Body of pancreas (tissue), 4 donors: ENCODE measurements at regions not wholly inside any gene's neighbourhood (a gene's known extent, or its start where the extent isn't known, plus 50 kb on each side); places are given as distances from the start of the nearest gene placed in this dataset.

ENCODE experiments used
- ATAC-seq: fragments of 150-250 bp; one replicate; pipeline ENCODE4 v1.9.1; 2016
- DNase-seq, 4 donors: peaks; one replicate each; pipeline ENCODE4 v3.0.0-alpha.2; 2019
- H3K27ac ChIP-seq, 4 donors: fragments of 200-600 bp; sonication (generic); 1 replicate in 3 of 4; 2 replicates in 1 of 4; pipeline versions ENCODE4 v1.5.1 to v1.6.1; 2016 to 2019; ENCODE audit warnings: mild to moderate bottlenecking in 1 of 4, mixed read lengths in 1 of 4, moderate library complexity in 1 of 4
- H3K27me3 ChIP-seq, 2 donors: fragments of 200-600 bp; sonication (generic); one replicate each; pipeline ENCODE4 v1.6.0; 2016; ENCODE audit warnings: mild to moderate bottlenecking in 1 of 2
- H3K36me3 ChIP-seq, 2 donors: fragments of 200-600 bp; sonication (generic); replicated peaks in 1 of 2; 2 replicates each; pipeline ENCODE4 v1.5.1; 2016; ENCODE audit warnings: low read depth in 2 of 2; ENCODE audit not compliant: insufficient read depth in 1 of 2
- H3K4me1 ChIP-seq: fragments of 200-600 bp; sonication (generic); one replicate; pipeline ENCODE4 v1.6.0; 2016
- H3K4me3 ChIP-seq, 2 donors: fragments of 200-600 bp; sonication (generic); 1 replicate in 1 of 2; 2 replicates in 1 of 2; pipeline ENCODE4 v1.5.1; 2016 to 2019
- H3K9me3 ChIP-seq, 3 donors: fragments of 200-600 bp; sonication (generic); 1 replicate in 2 of 3; 2 replicates in 1 of 3; pipeline ENCODE4 v1.5.1; 2016
- CTCF ChIP-seq, 7 experiments: fragments of 450-650 bp in 4 of 7; fragments of 200-600 bp in 3 of 7; sonication (generic) in 3 of 7; IDR thresholded peaks; one replicate each; pipeline ENCODE4 v1.5.1; 2016 to 2019; ENCODE audit warnings: antibody characterized with exemption in 7 of 7
- POLR2A ChIP-seq, 3 donors: fragments of 450-650 bp; IDR thresholded peaks; one replicate each; pipeline ENCODE4 v1.6.1; 2016; ENCODE audit warnings: antibody characterized with exemption in 3 of 3, mild to moderate bottlenecking in 2 of 3
- WGBS, 2 donors: methylation state at CpG; one replicate each; pipeline ENCODE4 v1.1.5; 2017; 5-methylcytosine and 5-hydroxymethylcytosine counted together
- intact Hi-C: fragments of 100-400 bp; cut with DNase I; formaldehyde crosslinking; loops from one replicate; pipeline ENCODE4 v1.15.1; 2023

DNA sequence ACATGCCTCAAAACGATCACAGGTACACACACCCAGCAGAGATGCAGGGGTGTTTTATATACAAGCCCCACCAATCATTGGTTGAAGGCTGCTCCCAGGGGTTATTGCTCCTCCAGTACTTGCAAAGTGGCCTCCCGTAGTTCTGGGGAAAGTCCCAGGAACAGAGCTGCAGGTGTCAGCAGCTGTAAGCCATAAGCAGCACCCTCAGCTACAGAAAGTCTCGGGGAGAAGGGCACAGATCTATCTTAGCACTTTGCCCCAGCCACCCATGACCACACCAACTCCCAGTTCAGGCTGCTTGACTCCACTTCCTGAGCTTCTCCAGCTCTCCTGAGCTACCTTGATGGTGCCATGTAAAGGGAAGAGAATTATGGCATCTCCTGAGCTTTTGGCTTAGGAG lies 222.7 kb upstream of the GJB5 start:
- Histone ChIP-seq H3K36me3 (no peaks in the 10 kb centered on the region), H3K4me1 (no peaks in the 10 kb centered on the region), H3K4me3 (no peak overlapping the region), H3K27ac (no peak overlapping the region), H3K9me3 (no peaks in the 10 kb centered on the region), H3K27me3 (no peaks in the 10 kb centered on the region)
- no peak for TF ChIP-seq CTCF (IDR thresholded peaks at IDR 0.05)
- no peak for TF ChIP-seq POLR2A (IDR thresholded peaks at IDR 0.05)
- ATAC-seq (no peak), DNase-seq (no peak)
- intact Hi-C loops, result no loop called here
- WGBS, 2 donors, result 32 to 38% methylated on average over 1 to 3 of the region's 3 CpGs

GRCh38 chr1:34538481-34538880 lies 216.4 kb upstream of the GJB5 start:
- TF ChIP-seq CTCF (IDR thresholded peaks at IDR 0.05) (no peak), POLR2A (IDR thresholded peaks at IDR 0.05) (no peak)
- Histone ChIP-seq H3K36me3 (no peaks in the 10 kb centered on the region), H3K27ac (no peak overlapping the region), H3K9me3 (no peaks in the 10 kb centered on the region), H3K4me3 (no peak overlapping the region), H3K4me1 (no peaks in the 10 kb centered on the region), H3K27me3 (no peaks in the 10 kb centered on the region)
- no peak for DNase-seq
- intact Hi-C loops, result no loop called here
- no peak for ATAC-seq

DNA sequence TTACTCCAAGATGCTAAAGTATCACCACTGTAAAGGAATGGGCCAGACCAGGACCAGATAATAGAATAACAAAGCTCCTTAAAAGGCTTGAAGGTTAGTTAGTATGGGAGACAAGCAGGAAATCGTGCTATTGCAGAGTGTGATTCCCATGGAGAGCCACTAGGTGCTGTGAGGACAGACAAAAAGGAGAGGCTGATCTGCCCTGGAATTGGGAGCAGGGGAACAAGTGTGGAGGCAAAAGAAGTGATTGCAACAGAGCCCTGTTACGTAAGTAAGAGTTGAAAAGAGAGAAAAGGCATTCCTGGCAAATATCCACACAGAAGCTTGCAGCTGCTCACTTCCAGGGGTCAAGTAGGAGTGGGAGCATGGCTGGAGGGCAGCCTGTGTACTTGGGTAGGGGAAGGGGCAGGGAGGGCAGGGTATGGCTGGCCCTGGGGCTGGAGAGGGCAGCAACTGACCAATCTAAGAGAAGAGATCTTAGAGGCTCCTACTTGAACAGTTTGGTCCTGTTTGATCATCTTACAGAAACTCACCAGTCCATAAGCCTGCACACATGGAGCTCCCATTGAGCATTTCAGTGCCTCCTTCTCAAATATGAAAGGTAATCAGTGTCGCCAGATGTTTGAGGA lies 207.7 kb upstream of the GJB5 start:
- ATAC-seq, result no peak
- DNase-seq, result no peak
- Histone ChIP-seq H3K4me3 (no peak overlapping the region), H3K27me3 (no peaks in the 10 kb centered on the region), H3K27ac (no peak overlapping the region), H3K9me3 (no peaks in the 10 kb centered on the region), H3K36me3 (no peaks in the 10 kb centered on the region), H3K4me1 (no peaks in the 10 kb centered on the region)
- WGBS, 2 donors, result 28 to 32% methylated on average over 3 of the region's 3 CpGs
- intact Hi-C loops, result no loop called here
- TF ChIP-seq POLR2A (IDR thresholded peaks at IDR 0.05), result no peak
- no peak for TF ChIP-seq CTCF (IDR thresholded peaks at IDR 0.05)

DNA sequence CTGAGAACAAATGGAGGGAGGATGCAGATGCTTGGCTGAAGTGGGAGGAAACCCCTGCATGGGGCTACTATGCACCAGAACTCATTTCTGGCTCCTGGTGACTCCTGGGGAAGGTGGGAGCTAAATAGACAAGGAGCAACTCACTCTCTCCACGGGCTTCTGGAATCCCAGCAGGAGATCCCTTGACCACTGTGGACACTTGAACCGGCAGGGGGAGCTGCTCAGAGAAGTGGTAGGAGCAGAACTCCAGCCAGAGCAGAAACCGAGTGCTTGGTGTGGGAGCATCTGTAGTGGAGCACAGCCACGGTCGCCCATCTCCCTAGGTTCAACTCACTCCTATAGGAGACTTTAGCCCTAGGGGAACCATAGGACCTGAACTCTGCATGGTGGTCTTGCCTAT lies 205.6 kb upstream of the GJB5 start:
- Histone ChIP-seq H3K36me3 (no peaks in the 10 kb centered on the region), H3K27ac (no peak overlapping the region), H3K27me3 (no peaks in the 10 kb centered on the region), H3K4me1 (no peaks in the 10 kb centered on the region), H3K9me3 (no peaks in the 10 kb centered on the region), H3K4me3 (no peak overlapping the region)
- peak in 1 of 7 experiments; percentile 12 for TF ChIP-seq CTCF (IDR thresholded peaks at IDR 0.05)
- TF ChIP-seq POLR2A (IDR thresholded peaks at IDR 0.05), result no peak
- DNase-seq (peak in 3 of 4 donors; percentile 16 to 32 (median 27)), ATAC-seq (no peak)
- intact Hi-C loops, result no loop called here
- WGBS, 2 donors, result 7 to 8% methylated on average over 5 of the region's 5 CpGs

- WGBS, 2 donors, result 39 to 44% methylated on average over 3 of the region's 3 CpGs
- ATAC-seq (no peak), DNase-seq (no peak)
- Histone ChIP-seq H3K9me3 (no peaks in the 10 kb centered on the region), H3K4me3 (no peak overlapping the region), H3K36me3 (no peaks in the 10 kb centered on the region), H3K4me1 (no peaks in the 10 kb centered on the region), H3K27me3 (no peaks in the 10 kb centered on the region), H3K27ac (no peak overlapping the region)
- TF ChIP-seq POLR2A (IDR thresholded peaks at IDR 0.05), result no peak
- intact Hi-C loops, result no loop called here
Measured at GRCh38 chr1:34578306-34578705, 176.5 kb upstream of the GJB5 start.
